NCI-H2196 treated with DMSO at 0.1 percent for 48 hours (cell line): ENCODE measurements at regions not wholly inside any gene's neighbourhood (a gene's known extent, or its start where the extent isn't known, plus 50 kb on each side); places are given as distances from the start of the nearest gene placed in this dataset.
A peak's percentile ranks its signal among the peaks of the same experiment; 100 is the strongest.

ENCODE experiments used
- DNase-seq: peaks from one replicate; lab custom pipeline; 2025; ENCODE audit not compliant: unreplicated experiment; lab: John Stamatoyannopoulos, UW

GRCh38 chr5:135220394-135221186 is 178.4 kb downstream of the MACROH2A1 start:
- no peak for DNase-seq

GRCh38 chr5:135219868-135220267 is 179.2 kb downstream of the MACROH2A1 start:
- no peak for DNase-seq

- no peak for DNase-seq
Measured at GRCh38 chr5:135218790-135219568, 180.1 kb downstream of the MACROH2A1 start.

GRCh38 chr5:135218486-135218755 is 180.6 kb downstream of the MACROH2A1 start:
- no peak for DNase-seq

- no peak for DNase-seq
Measured at GRCh38 chr5:135217669-135218485, 181.2 kb downstream of the MACROH2A1 start.

- DNase-seq: no peak
Measured at GRCh38 chr5:135216471-135217343, 182.3 kb downstream of the MACROH2A1 start.

GRCh38 chr5:135215617-135216470 is 181.8 kb upstream of the PITX1 start:
- DNase-seq: no peak

GRCh38 chr5:135214897-135215616 is 181.0 kb upstream of the PITX1 start:
- no peak for DNase-seq

- DNase-seq: no peak
Measured at GRCh38 chr5:135213466-135214239, 179.6 kb upstream of the PITX1 start.

- DNase-seq: no peak
Measured at GRCh38 chr5:135213027-135213386, 179.0 kb upstream of the PITX1 start.

GRCh38 chr5:135212361-135213026 is 178.5 kb upstream of the PITX1 start:
- no peak for DNase-seq

- DNase-seq: no peak
Measured at GRCh38 chr5:135211791-135212190, 177.8 kb upstream of the PITX1 start.

- DNase-seq: no peak
Measured at GRCh38 chr5:135211083-135211790, 177.2 kb upstream of the PITX1 start.

- no peak for DNase-seq
Measured at GRCh38 chr5:135210286-135211055, 176.4 kb upstream of the PITX1 start.

GRCh38 chr5:135208903-135209721 is 175.1 kb upstream of the PITX1 start:
- peak; percentile 26 for DNase-seq

GRCh38 chr5:135208555-135208902 is 174.5 kb upstream of the PITX1 start:
- DNase-seq: no peak
